ENCODE measurements at regions not wholly inside any gene's neighbourhood (a gene's known extent, or its start where the extent isn't known, plus 50 kb on each side); places are given as distances from the start of the nearest gene placed in this dataset.

DNA sequence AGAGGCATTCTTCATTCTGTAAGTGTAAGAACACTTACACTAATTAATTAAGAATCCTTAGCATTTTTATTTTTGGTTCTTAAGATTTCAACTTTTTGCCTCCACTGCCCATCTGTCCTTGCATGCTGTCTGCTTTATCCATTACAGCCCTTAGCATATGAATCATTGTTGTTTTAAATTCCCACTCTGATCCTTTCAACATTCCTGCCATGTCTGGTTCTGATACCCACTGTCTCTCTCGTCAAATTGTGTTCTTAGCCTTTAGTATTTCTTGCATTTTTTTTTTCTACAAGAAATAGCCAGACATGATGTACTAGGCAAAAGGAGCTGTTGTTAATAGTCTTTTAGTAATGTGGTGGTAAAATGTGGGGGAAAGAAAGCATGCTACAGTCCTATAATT lies 1360.0 kb downstream of the TECRL start:
- TF ChIP-seq CTCF (IDR thresholded peaks at IDR 0.05): no peak
- no peak for TF ChIP-seq POLR2A (IDR thresholded peaks at IDR 0.05)
